WTC11 (cell line): ENCODE measurements at regions not wholly inside any gene's neighbourhood (a gene's known extent, or its start where the extent isn't known, plus 50 kb on each side); places are given as distances from the start of the nearest gene placed in this dataset.

Experiments
- NR2C2 ChIP-seq: sonication (generic); formaldehyde crosslinking; IDR thresholded peaks from 2 replicates; pipeline ENCODE4 v1.8.0; 2022; ENCODE audit warnings: mild to moderate bottlenecking, missing genetic modification reagents
- TEAD1 ChIP-seq: sonication (generic); formaldehyde crosslinking; IDR thresholded peaks from 2 replicates; pipeline ENCODE4 v1.8.0; 2022; ENCODE audit warnings: mild to moderate bottlenecking, missing genetic modification reagents
- TF ChIP-seq, protein P1 (sequence below): fragments of 200-600 bp; IDR thresholded peaks from 2 replicates; pipeline ENCODE4 v1.8.0; 2022; ENCODE audit warnings: antibody characterized with exemption
- TF ChIP-seq, protein P2 (sequence below): sonication (generic); formaldehyde crosslinking; IDR thresholded peaks from 2 replicates; pipeline ENCODE4 v1.8.1; 2023; ENCODE audit warnings: mild to moderate bottlenecking, missing genetic modification reagents, borderline replicate concordance

DNA sequence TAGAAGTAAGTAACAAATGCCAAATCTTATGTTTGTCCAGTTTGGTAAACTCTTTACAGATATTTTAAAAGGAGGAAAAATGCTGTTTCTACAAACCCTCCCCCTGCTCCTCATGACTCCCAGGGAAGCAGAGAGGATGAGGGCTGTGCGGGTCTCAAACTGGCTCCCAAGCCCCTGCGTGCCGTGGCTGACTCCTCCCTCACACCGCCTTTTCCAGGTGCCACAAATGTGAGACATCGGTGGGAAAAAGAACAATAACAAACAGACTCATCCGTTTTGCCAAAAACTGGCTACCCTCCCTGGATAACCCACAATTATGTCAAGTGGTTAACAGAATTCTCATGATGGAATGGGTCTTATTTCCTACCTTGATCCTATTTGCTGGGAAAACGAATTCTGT, 594.6 kb downstream of the PTPRU start:
- TF ChIP-seq, protein P1, sequence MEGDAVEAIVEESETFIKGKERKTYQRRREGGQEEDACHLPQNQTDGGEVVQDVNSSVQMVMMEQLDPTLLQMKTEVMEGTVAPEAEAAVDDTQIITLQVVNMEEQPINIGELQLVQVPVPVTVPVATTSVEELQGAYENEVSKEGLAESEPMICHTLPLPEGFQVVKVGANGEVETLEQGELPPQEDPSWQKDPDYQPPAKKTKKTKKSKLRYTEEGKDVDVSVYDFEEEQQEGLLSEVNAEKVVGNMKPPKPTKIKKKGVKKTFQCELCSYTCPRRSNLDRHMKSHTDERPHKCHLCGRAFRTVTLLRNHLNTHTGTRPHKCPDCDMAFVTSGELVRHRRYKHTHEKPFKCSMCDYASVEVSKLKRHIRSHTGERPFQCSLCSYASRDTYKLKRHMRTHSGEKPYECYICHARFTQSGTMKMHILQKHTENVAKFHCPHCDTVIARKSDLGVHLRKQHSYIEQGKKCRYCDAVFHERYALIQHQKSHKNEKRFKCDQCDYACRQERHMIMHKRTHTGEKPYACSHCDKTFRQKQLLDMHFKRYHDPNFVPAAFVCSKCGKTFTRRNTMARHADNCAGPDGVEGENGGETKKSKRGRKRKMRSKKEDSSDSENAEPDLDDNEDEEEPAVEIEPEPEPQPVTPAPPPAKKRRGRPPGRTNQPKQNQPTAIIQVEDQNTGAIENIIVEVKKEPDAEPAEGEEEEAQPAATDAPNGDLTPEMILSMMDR, result no peak
- TF ChIP-seq, protein P2, sequence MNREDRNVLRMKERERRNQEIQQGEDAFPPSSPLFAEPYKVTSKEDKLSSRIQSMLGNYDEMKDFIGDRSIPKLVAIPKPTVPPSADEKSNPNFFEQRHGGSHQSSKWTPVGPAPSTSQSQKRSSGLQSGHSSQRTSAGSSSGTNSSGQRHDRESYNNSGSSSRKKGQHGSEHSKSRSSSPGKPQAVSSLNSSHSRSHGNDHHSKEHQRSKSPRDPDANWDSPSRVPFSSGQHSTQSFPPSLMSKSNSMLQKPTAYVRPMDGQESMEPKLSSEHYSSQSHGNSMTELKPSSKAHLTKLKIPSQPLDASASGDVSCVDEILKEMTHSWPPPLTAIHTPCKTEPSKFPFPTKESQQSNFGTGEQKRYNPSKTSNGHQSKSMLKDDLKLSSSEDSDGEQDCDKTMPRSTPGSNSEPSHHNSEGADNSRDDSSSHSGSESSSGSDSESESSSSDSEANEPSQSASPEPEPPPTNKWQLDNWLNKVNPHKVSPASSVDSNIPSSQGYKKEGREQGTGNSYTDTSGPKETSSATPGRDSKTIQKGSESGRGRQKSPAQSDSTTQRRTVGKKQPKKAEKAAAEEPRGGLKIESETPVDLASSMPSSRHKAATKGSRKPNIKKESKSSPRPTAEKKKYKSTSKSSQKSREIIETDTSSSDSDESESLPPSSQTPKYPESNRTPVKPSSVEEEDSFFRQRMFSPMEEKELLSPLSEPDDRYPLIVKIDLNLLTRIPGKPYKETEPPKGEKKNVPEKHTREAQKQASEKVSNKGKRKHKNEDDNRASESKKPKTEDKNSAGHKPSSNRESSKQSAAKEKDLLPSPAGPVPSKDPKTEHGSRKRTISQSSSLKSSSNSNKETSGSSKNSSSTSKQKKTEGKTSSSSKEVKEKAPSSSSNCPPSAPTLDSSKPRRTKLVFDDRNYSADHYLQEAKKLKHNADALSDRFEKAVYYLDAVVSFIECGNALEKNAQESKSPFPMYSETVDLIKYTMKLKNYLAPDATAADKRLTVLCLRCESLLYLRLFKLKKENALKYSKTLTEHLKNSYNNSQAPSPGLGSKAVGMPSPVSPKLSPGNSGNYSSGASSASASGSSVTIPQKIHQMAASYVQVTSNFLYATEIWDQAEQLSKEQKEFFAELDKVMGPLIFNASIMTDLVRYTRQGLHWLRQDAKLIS, result no peak
- TF ChIP-seq TEAD1 (CRISPR knock-in tag) (no peak), NR2C2 (CRISPR knock-in tag) (no peak)
